Gastroesophageal sphincter (tissue), 4 donors: ENCODE measurements at regions not wholly inside any gene's neighbourhood (a gene's known extent, or its start where the extent isn't known, plus 50 kb on each side); places are given as distances from the start of the nearest gene placed in this dataset.
A peak's percentile ranks its signal among the peaks of the same experiment; 100 is the strongest.
"Not testable (repeated sequence)": the region's sequence is repeated elsewhere in the genome, so short reads cannot be mapped to it uniquely, and the experiment has no call there.

Experiments used
- ATAC-seq: fragments of 150-250 bp; one replicate; pipeline ENCODE4 v1.9.1; 2016; ENCODE audit warnings: mild to moderate bottlenecking, moderate library complexity
- H3K27ac ChIP-seq, 4 donors: fragments of 200-600 bp; sonication (generic) in 3 of 4; 1 replicate in 3 of 4; 2 replicates in 1 of 4; pipeline ENCODE4 v1.5.1; 2016 to 2019
- H3K27me3 ChIP-seq: fragments of 200-600 bp; sonication (generic); one replicate; pipeline ENCODE4 v1.5.1; 2019
- H3K36me3 ChIP-seq, 2 donors: fragments of 200-600 bp; sonication (generic); one replicate each; pipeline ENCODE4 v1.5.1; 2019; ENCODE audit warnings: control low read depth in 1 of 2
- H3K4me1 ChIP-seq, 3 donors: fragments of 200-600 bp; sonication (generic); 1 replicate in 2 of 3; 2 replicates in 1 of 3; pipeline ENCODE4 v1.5.1; 2016 to 2019; ENCODE audit warnings: control low read depth in 2 of 3
- H3K4me3 ChIP-seq, 2 donors: fragments of 200-600 bp; sonication (generic); one replicate each; pipeline ENCODE4 v1.5.1; 2019; ENCODE audit warnings: mild to moderate bottlenecking in 1 of 2, moderate library complexity in 1 of 2
- H3K9me3 ChIP-seq, 3 donors: fragments of 200-600 bp; sonication (generic); one replicate each; pipeline ENCODE4 v1.5.1; 2017 to 2019; ENCODE audit warnings: control low read depth in 2 of 3
- CTCF ChIP-seq, 4 experiments: fragments of 200-600 bp in 2 of 4; fragments of 450-650 bp in 2 of 4; sonication (generic) in 1 of 4; IDR thresholded peaks; one replicate each; pipeline ENCODE4 v1.5.1; 2017 to 2019; ENCODE audit warnings: antibody characterized with exemption in 4 of 4, mild to moderate bottlenecking in 2 of 4, moderate library complexity in 2 of 4
- EP300 ChIP-seq: sonication (generic); formaldehyde crosslinking; IDR thresholded peaks from one replicate; pipeline ENCODE4 v1.6.1; 2017; ENCODE audit warnings: antibody characterized with exemption, mild to moderate bottlenecking
- POLR2A ChIP-seq, 2 donors: fragments of 450-650 bp; IDR thresholded peaks; one replicate each; pipeline ENCODE4 v1.6.1; 2017; ENCODE audit warnings: antibody characterized with exemption in 2 of 2, mild to moderate bottlenecking in 2 of 2, moderate library complexity in 1 of 2
- POLR2AphosphoS5 ChIP-seq: sonication (generic); formaldehyde crosslinking; IDR thresholded peaks from one replicate; pipeline ENCODE4 v1.6.1; 2017; ENCODE audit warnings: antibody characterized with exemption
- WGBS, 2 donors: methylation state at CpG; one replicate each; pipeline ENCODE4 v1.1.5; 2018; ENCODE audit warnings: low coverage in 1 of 2; 5-methylcytosine and 5-hydroxymethylcytosine counted together
- small RNA-seq, 4 donors: library from RNA; depleted of rRNA; stranded (forward); fragments of <200 nt; gene quantifications; one replicate each; pipeline ENCODE3, GENCODE V24; 2016

GRCh38 chr9:63728287-63728686, 1556.7 kb downstream of the FOXD4L5 start:
- Histone ChIP-seq H3K36me3 (no peaks in the 10 kb centered on the region), H3K4me1 (no peaks in the 10 kb centered on the region), H3K27me3 (peaks cover 3% of the 10 kb centered on the region), H3K27ac (no peak overlapping the region), H3K4me3 (no peak overlapping the region), H3K9me3 (no peaks in the 10 kb centered on the region)
- WGBS, 2 donors: 63% methylated on average over 1 of the region's 3 CpGs; no CpG with 5 or more reads in 1 of the 2 donors
- no peak for ATAC-seq
- no peak for TF ChIP-seq POLR2A (IDR thresholded peaks at IDR 0.05)
- TF ChIP-seq EP300: no peak
- TF ChIP-seq POLR2AphosphoS5: no peak
- TF ChIP-seq CTCF (IDR thresholded peaks at IDR 0.05): no peak

- not testable (repeated sequence) for H3K27ac ChIP-seq, H3K4me3 ChIP-seq, H3K4me1 ChIP-seq, ATAC-seq, H3K36me3 ChIP-seq
- H3K9me3 ChIP-seq: peaks cover 0 to 13% (median 0%) of the 10 kb centered on the region in 3 donors
- WGBS, 2 donors: 55% methylated on average over 8 of the region's 21 CpGs; no CpG with 5 or more reads in 1 of the 2 donors
- peaks cover 15% of the 10 kb centered on the region for H3K27me3 ChIP-seq
Observed at GRCh38 chr9:63708285-63708684, 1576.7 kb downstream of the FOXD4L5 start.

DNA sequence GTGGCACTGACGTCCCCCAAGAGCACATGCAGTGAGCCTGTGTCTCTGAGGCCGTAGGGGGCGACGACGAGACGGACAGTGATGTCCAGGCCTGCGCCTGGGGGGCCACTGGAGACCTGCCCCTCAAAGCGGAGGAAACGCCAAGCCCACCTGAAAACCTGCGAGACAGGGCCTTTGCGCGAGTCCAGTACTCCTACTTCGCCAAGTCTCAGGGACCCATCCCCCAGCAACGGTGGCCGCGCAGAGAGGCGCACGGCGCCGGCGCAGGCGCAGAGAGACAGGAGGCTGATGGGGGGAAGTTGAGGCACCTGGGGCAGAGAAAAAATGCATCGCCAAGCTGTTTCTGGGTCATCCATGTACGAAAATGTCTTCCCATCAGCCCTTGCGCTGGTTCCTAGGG, 1580.6 kb downstream of the FOXD4L5 start:
- not testable (repeated sequence) for H3K4me3 ChIP-seq, H3K36me3 ChIP-seq, ATAC-seq, H3K27ac ChIP-seq, H3K4me1 ChIP-seq
- Histone ChIP-seq H3K27me3 (peaks cover 20% of the 10 kb centered on the region), H3K9me3 (peaks cover 0 to 13% (median 0%) of the 10 kb centered on the region in 3 donors)
- WGBS, 2 donors: no CpG with 5 or more reads among the region's 25 CpGs

DNA sequence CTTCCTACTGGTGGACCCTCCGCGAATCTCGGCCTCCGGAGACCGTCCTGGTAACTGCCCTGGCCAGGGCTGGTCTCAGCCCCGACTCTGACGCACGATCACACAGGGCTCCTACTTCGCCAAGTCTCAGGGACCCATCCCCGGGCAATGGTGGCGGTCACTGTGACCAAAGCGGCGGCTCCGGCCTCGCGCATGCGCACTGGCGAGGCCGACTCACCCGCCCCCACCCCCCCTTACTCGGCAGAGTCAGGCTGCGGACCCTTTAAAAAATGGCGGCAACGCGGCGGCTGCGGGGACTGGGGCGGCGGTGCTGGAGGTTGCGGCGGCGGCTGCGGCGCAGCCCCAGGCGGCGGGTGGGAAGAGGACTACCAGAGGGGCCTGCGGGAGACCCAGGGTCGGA, 1581.3 kb downstream of the FOXD4L5 start:
- H3K27ac ChIP-seq: peak overlapping the region in 1 of 4 donors; percentile 51
- WGBS, 2 donors: no CpG with 5 or more reads among the region's 38 CpGs
- ATAC-seq, H3K36me3 ChIP-seq, H3K4me1 ChIP-seq: not testable (repeated sequence)
- H3K27me3 ChIP-seq: peaks cover 20% of the 10 kb centered on the region
- H3K9me3 ChIP-seq: peaks cover 0 to 12% (median 0%) of the 10 kb centered on the region in 3 donors
- H3K4me3 ChIP-seq: peak overlapping the region in 1 of 2 donors; percentile 4

GRCh38 chr9:63703138-63703665, 1581.8 kb downstream of the FOXD4L5 start:
- not testable (repeated sequence) for ATAC-seq
- 56% methylated on average over 15 of the region's 39 CpGs; no CpG with 5 or more reads in 1 of the 2 donors for WGBS, 2 donors
- peak overlapping the region in 1 of 2 donors; percentile 4 for H3K4me3 ChIP-seq

More at GRCh38 chr9:63703138-63703665, 1581.8 kb downstream of the FOXD4L5 start:
- H3K4me1 ChIP-seq, H3K9me3 ChIP-seq, H3K36me3 ChIP-seq: not testable (repeated sequence)
- Histone ChIP-seq H3K27me3 (peaks cover 20% of the 10 kb centered on the region), H3K27ac (peak overlapping the region in 1 of 4 donors; percentile 51)

Small RNA genes in the stretch of these regions (small RNA-seq; reads per million reads assigned to genes)
- gene MIR4477B (0 reads per million in 4 donors), gene PTGER4P3 (0 reads per million in 4 donors), gene RNA5SP284 (0 to 0.55 (median 0.23) reads per million in 4 donors)
